Stomach (tissue), 8 donors: ENCODE measurements at regions not wholly inside any gene's neighbourhood (a gene's known extent, or its start where the extent isn't known, plus 50 kb on each side); places are given as distances from the start of the nearest gene placed in this dataset.

Experiments used
- DNase-seq, 2 donors: peaks; one replicate each; pipeline versions ENCODE4 v3.0.0 to v3.0.0-alpha.2; 2013 to 2019
- H3K27ac ChIP-seq, 5 donors: fragments of 200-600 bp in 4 of 5; sonication (generic) in 4 of 5; one replicate each; pipeline ENCODE4 v1.5.1; 2013 to 2019; ENCODE audit warnings: mild to moderate bottlenecking in 1 of 5, moderate library complexity in 1 of 5
- H3K27me3 ChIP-seq, 3 donors: fragments of 200-600 bp; sonication (generic); one replicate each; pipeline ENCODE4 v1.5.1; 2017 to 2019; ENCODE audit warnings: mixed run types in 1 of 3
- H3K36me3 ChIP-seq, 4 donors: fragments of 200-600 bp; sonication (generic); 1 replicate in 3 of 4; 2 replicates in 1 of 4; pipeline ENCODE4 v1.5.1; 2016 to 2019
- H3K4me1 ChIP-seq, 4 donors: fragments of 200-600 bp; sonication (generic); one replicate each; pipeline ENCODE4 v1.5.1; 2016 to 2019
- H3K4me3 ChIP-seq, 4 donors: fragments of 200-600 bp; sonication (generic) in 3 of 4; one replicate each; pipeline ENCODE4 v1.5.1; 2016 to 2019; ENCODE audit warnings: mild to moderate bottlenecking in 1 of 4
- H3K9me3 ChIP-seq, 4 donors: fragments of 200-600 bp; sonication (generic); one replicate each; pipeline ENCODE4 v1.5.1; 2016 to 2019
- CTCF ChIP-seq, 7 experiments: fragments of 450-650 bp in 4 of 7; fragments of 200-600 bp in 3 of 7; sonication (generic) in 3 of 7; IDR thresholded peaks; one replicate each; pipeline ENCODE4 v1.5.1; 2016 to 2019; ENCODE audit warnings: antibody characterized with exemption in 7 of 7, control low read depth in 2 of 7, mild to moderate bottlenecking in 1 of 7
- EP300 ChIP-seq: sonication (generic); formaldehyde crosslinking; IDR thresholded peaks from one replicate; pipeline ENCODE4 v1.6.1; 2017; ENCODE audit warnings: antibody characterized with exemption
- POLR2A ChIP-seq, 4 donors: fragments of 450-650 bp; IDR thresholded peaks; one replicate each; pipeline ENCODE4 v1.6.1; 2016; ENCODE audit warnings: antibody characterized with exemption in 4 of 4, control low read depth in 2 of 4, mild to moderate bottlenecking in 1 of 4, moderate library complexity in 1 of 4
- POLR2AphosphoS5 ChIP-seq, 3 donors: sonication (generic); formaldehyde crosslinking; IDR thresholded peaks; one replicate each; pipeline ENCODE4 v1.6.1; 2016; ENCODE audit warnings: antibody characterized with exemption in 3 of 3
- WGBS, 5 donors: extraction: QIAGEN DNeasy Blood & Tissue Kit in 3 of 5; methylation state at CpG; one replicate each; pipeline versions ENCODE4 v1.1.5 to v1.1.7; 2013 to 2018; 5-methylcytosine and 5-hydroxymethylcytosine counted together
- intact Hi-C: fragments of 100-400 bp; cut with DNase I; formaldehyde crosslinking; loops from one replicate; pipeline ENCODE4 v1.15.1; 2023; ENCODE audit warnings: low total_unique reads
- donor health status: healthy with polysubstance abuse.
- donor health status: Bipolar disorder and iron deficiency.
- donor health status: healthy.

GRCh38 chrX:6440648-6441047 is 94.3 kb downstream of the VCX3A start:
- 36 to 53% (median 47%) methylated on average over 3 of the region's 3 CpGs for WGBS, 5 donors
- H3K9me3 ChIP-seq: no peaks in the 10 kb centered on the region
- no peak for DNase-seq

GRCh38 chrX:6432226-6432625 is 102.7 kb downstream of the VCX3A start:
- intact Hi-C loops: no loop called here
- Histone ChIP-seq H3K27me3 (no peaks in the 10 kb centered on the region), H3K36me3 (no peaks in the 10 kb centered on the region), H3K9me3 (no peaks in the 10 kb centered on the region), H3K4me3 (no peak overlapping the region), H3K4me1 (no peaks in the 10 kb centered on the region), H3K27ac (no peak overlapping the region)
- TF ChIP-seq POLR2AphosphoS5 (IDR thresholded peaks at IDR 0.05): no peak
- TF ChIP-seq EP300: no peak
- TF ChIP-seq POLR2A (IDR thresholded peaks at IDR 0.05): no peak
- TF ChIP-seq CTCF (IDR thresholded peaks at IDR 0.05): no peak
- no peak for DNase-seq
- WGBS, 5 donors: 77 to 83% (median 79%) methylated on average over 5 of the region's 5 CpGs

More at GRCh38 chrX:6440648-6441047, 94.3 kb downstream of the VCX3A start:
- Histone ChIP-seq H3K27ac (no peak overlapping the region), H3K36me3 (no peaks in the 10 kb centered on the region), H3K4me1 (no peaks in the 10 kb centered on the region), H3K27me3 (no peaks in the 10 kb centered on the region), H3K4me3 (no peak overlapping the region)
- no peak for TF ChIP-seq POLR2A (IDR thresholded peaks at IDR 0.05)
- TF ChIP-seq POLR2AphosphoS5 (IDR thresholded peaks at IDR 0.05): no peak
- TF ChIP-seq EP300: no peak
- TF ChIP-seq CTCF (IDR thresholded peaks at IDR 0.05): no peak
- intact Hi-C loops: no loop called here

GRCh38 chrX:6407542-6407941 is 127.4 kb downstream of the VCX3A start:
- DNase-seq: no peak
- H3K36me3 ChIP-seq: no peaks in the 10 kb centered on the region
- H3K4me3 ChIP-seq: no peak overlapping the region
- H3K27ac ChIP-seq: no peak overlapping the region
- TF ChIP-seq POLR2AphosphoS5 (IDR thresholded peaks at IDR 0.05) (no peak), EP300 (no peak), POLR2A (IDR thresholded peaks at IDR 0.05) (no peak), CTCF (IDR thresholded peaks at IDR 0.05) (no peak)
- no peaks in the 10 kb centered on the region for H3K27me3 ChIP-seq
- no peaks in the 10 kb centered on the region for H3K9me3 ChIP-seq
- 77 to 88% (median 85%) methylated on average over 4 of the region's 4 CpGs for WGBS, 5 donors
- H3K4me1 ChIP-seq: no peaks in the 10 kb centered on the region
- intact Hi-C loops: no loop called here

GRCh38 chrX:6386837-6387236 is 148.1 kb downstream of the VCX3A start:
- peak in 1 of 2 donors; percentile 19 for DNase-seq
- intact Hi-C loops: no loop called here
- Histone ChIP-seq H3K4me1 (peaks cover 0 to 6% (median 3%) of the 10 kb centered on the region in 4 donors), H3K27ac (no peak overlapping the region), H3K4me3 (no peak overlapping the region), H3K27me3 (no peaks in the 10 kb centered on the region), H3K9me3 (no peaks in the 10 kb centered on the region), H3K36me3 (no peaks in the 10 kb centered on the region)
- 59 to 76% (median 67%) methylated on average over 1 to 2 of the region's 2 CpGs for WGBS, 5 donors
- TF ChIP-seq POLR2A (IDR thresholded peaks at IDR 0.05): no peak
- TF ChIP-seq POLR2AphosphoS5 (IDR thresholded peaks at IDR 0.05): no peak
- no peak for TF ChIP-seq EP300
- no peak for TF ChIP-seq CTCF (IDR thresholded peaks at IDR 0.05)
